GM12873 (cell line): ENCODE measurements at regions not wholly inside any gene's neighbourhood (a gene's known extent, or its start where the extent isn't known, plus 50 kb on each side); places are given as distances from the start of the nearest gene placed in this dataset.

Experiments
- TF ChIP-seq, protein P1 (sequence below): IDR thresholded peaks from 2 replicates; pipeline ENCODE4 v1.5.1; 2012; ENCODE audit warnings: low read depth, mild to moderate bottlenecking, moderate library complexity, low read length, control low read depth; ENCODE audit not compliant: insufficient read depth; ENCODE audit errors: missing control alignments

DNA sequence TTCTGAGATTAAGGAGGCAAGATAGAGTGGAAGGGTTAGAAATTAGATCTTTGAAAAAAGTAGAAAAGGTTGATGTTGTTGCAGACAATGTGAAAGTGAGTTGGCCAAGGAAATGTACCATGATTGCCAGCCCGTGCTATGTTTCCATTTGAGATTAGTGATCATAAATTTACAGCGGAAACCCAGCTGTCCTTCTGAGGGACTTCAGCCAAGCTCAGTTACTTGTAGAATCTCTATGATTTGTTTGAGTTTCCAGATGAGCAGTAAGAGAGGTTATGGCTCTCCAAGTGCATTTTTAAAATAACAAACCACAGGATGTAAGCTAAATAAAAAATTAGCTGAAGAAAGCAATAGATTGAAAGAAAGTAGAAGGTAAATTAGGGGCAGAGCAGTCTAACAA is 54.2 kb upstream of the RBMS3 start:
- TF ChIP-seq, protein P1, sequence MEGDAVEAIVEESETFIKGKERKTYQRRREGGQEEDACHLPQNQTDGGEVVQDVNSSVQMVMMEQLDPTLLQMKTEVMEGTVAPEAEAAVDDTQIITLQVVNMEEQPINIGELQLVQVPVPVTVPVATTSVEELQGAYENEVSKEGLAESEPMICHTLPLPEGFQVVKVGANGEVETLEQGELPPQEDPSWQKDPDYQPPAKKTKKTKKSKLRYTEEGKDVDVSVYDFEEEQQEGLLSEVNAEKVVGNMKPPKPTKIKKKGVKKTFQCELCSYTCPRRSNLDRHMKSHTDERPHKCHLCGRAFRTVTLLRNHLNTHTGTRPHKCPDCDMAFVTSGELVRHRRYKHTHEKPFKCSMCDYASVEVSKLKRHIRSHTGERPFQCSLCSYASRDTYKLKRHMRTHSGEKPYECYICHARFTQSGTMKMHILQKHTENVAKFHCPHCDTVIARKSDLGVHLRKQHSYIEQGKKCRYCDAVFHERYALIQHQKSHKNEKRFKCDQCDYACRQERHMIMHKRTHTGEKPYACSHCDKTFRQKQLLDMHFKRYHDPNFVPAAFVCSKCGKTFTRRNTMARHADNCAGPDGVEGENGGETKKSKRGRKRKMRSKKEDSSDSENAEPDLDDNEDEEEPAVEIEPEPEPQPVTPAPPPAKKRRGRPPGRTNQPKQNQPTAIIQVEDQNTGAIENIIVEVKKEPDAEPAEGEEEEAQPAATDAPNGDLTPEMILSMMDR: no peak

DNA sequence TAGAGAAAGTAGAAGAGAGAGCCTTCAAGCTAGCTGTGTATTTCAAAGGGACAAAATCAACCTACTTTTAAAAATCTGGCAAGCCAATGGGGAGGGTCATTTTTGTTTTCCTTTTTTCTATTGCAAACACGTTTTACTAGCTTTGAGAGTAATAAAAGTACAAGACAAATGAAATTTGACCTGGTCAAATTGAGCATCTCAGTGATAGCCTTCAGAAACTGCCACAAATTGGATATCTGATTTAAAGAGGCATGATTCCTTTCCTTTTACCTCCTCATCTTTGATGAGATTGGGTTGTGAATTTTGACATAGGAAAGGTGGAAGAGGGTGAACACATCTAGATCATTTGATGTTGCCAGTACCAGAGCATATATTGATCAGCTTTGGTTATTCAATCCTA is 53.6 kb upstream of the RBMS3 start:
- TF ChIP-seq, protein P1: no peak
